Brain microvascular endothelial cell (primary cell): ENCODE measurements at regions not wholly inside any gene's neighbourhood (a gene's known extent, or its start where the extent isn't known, plus 50 kb on each side); places are given as distances from the start of the nearest gene placed in this dataset.
"Not testable (repeated sequence)": the region's sequence is repeated elsewhere in the genome, so short reads cannot be mapped to it uniquely, and the experiment has no call there.

Experiments used
- DNase-seq: peaks from one replicate; pipeline ENCODE4 v3.0.0-alpha.2; 2020
- H3K27ac ChIP-seq: fragments of 250-450 bp; sonication (Bioruptor Pico); 2 replicates; pipeline ENCODE4 v1.5.1; 2020; ENCODE audit warnings: mild to moderate bottlenecking, moderate library complexity
- H3K27me3 ChIP-seq: fragments of 250-450 bp; sonication (Bioruptor Pico); replicated peaks from 2 replicates; pipeline ENCODE4 v1.5.1; 2020; ENCODE audit warnings: mild to moderate bottlenecking
- H3K36me3 ChIP-seq: fragments of 250-450 bp; sonication (Bioruptor Pico); replicated peaks from 2 replicates; pipeline ENCODE4 v1.5.1; 2020; ENCODE audit warnings: mild to moderate bottlenecking
- H3K4me3 ChIP-seq: 2 replicates; pipeline ENCODE4 v1.5.1; 2011; ENCODE audit warnings: low read depth, mild to moderate bottlenecking, control low read depth, low read length, moderate library complexity
- CTCF ChIP-seq: IDR thresholded peaks from 2 replicates; pipeline ENCODE4 v1.5.1; 2011; ENCODE audit warnings: low read depth, mild to moderate bottlenecking, moderate library complexity, low read length, control low read depth, inconsistent platforms; ENCODE audit errors: missing control alignments
- in situ Hi-C: cut with HindIII; loops from 2 replicates; pipeline ENCODE4 v1.10.0; 2017; ENCODE audit warnings: low sequenced_read_pairs, low pct_ligation_motif_present

GRCh38 chr1:89436856-89437255, 73.0 kb downstream of the GBP6 start:
- Histone ChIP-seq H3K4me3 (no peak overlapping the region), H3K27me3 (no peaks in the 10 kb centered on the region), H3K27ac (no peak overlapping the region), H3K36me3 (no peaks in the 10 kb centered on the region)
- DNase-seq, result no peak
- in situ Hi-C loops, result no loop called here
- no peak for TF ChIP-seq CTCF

- H3K36me3 ChIP-seq, H3K4me3 ChIP-seq, H3K27ac ChIP-seq, DNase-seq, in situ Hi-C loops, H3K27me3 ChIP-seq: not testable (repeated sequence)
Measured at GRCh38 chr1:89438301-89438700, 74.4 kb downstream of the GBP6 start.

GRCh38 chr1:89440911-89441310, 77.1 kb downstream of the GBP6 start:
- TF ChIP-seq CTCF, result no peak
- H3K27ac ChIP-seq, result no peak overlapping the region
- H3K4me3 ChIP-seq, result no peak overlapping the region
- in situ Hi-C loops, result no loop called here
- DNase-seq, result no peak
- H3K36me3 ChIP-seq, result no peaks in the 10 kb centered on the region
- no peaks in the 10 kb centered on the region for H3K27me3 ChIP-seq

GRCh38 chr1:89444791-89445190, 79.8 kb upstream of the LRRC8B start:
- Histone ChIP-seq H3K4me3 (no peak overlapping the region), H3K27ac (no peak overlapping the region), H3K36me3 (no peaks in the 10 kb centered on the region), H3K27me3 (no peaks in the 10 kb centered on the region)
- no peak for TF ChIP-seq CTCF
- in situ Hi-C loops, result no loop called here
- no peak for DNase-seq

- Histone ChIP-seq H3K27ac (no peak overlapping the region), H3K27me3 (no peaks in the 10 kb centered on the region), H3K4me3 (no peak overlapping the region), H3K36me3 (no peaks in the 10 kb centered on the region)
- no peak for DNase-seq
- in situ Hi-C loops, result no loop called here
- no peak for TF ChIP-seq CTCF
Measured at GRCh38 chr1:89451011-89451410, 73.6 kb upstream of the LRRC8B start.

GRCh38 chr1:89453123-89453972, 71.3 kb upstream of the LRRC8B start:
- TF ChIP-seq CTCF, result no peak
- no peak for DNase-seq
- Histone ChIP-seq H3K27me3 (no peaks in the 10 kb centered on the region), H3K36me3 (no peaks in the 10 kb centered on the region), H3K4me3 (no peak overlapping the region), H3K27ac (no peak overlapping the region)
- in situ Hi-C loops, result no loop called here
